ENCODE measurements at regions not wholly inside any gene's neighbourhood (a gene's known extent, or its start where the extent isn't known, plus 50 kb on each side); places are given as distances from the start of the nearest gene placed in this dataset.
"Not testable (repeated sequence)": the region's sequence is repeated elsewhere in the genome, so short reads cannot be mapped to it uniquely, and the experiment has no call there.

- no peak for DNase-seq
Measured at GRCh38 chr11:122441666-122442035, 213.9 kb upstream of the UBASH3B start.

- DNase-seq, result no peak
Measured at GRCh38 chr11:122440811-122441665, 214.5 kb upstream of the UBASH3B start.

DNA sequence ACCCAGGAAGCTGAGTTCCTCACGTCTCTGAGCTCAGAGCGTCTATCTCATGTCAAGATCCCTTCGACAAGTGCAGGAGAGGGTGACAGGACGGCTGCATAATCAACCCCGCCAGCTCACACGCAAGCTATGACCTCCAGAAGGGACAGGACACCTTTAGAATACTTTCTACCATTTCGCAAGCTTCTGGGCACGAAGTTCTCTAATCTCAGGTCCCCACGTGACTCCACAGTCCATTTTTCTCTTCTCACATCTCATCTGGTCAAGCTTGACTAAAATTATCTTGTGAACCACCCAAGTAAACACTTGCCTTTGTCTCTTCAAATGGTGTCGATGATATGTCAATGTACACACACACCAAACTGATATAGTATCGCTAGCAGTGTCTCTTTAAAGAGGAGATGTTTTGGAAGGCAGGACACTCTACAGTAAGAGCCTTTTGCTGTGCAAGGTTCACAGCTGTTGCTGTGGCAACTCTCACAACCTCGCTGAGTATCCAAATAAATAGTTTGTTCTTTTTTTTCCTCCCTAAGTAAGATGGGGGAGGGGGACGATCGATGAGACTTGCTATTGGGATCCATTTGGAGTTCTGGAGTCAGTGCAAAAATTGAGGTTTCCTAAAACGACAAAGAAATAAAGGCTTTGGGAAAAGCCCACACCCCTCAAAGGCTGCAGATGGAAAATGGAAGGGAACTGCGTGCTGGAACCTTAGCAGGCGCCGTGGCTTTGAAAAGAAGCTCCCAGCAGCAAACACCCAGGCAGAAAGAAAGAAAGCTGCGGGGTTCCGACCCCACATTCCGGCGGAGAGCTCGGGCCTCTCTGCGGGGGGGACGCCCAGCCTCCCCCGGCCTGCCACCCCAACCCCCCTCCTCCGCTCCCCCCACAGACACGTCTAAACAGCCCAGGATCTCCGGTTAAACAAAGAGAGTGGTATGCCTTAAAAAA, 215.4 kb upstream of the UBASH3B start:
- DNase-seq, result peak in 1 of 2 experiments; percentile 17

GRCh38 chr11:122436188-122436555, 219.3 kb upstream of the UBASH3B start:
- DNase-seq, result no peak

GRCh38 chr11:122435540-122436187, 219.9 kb upstream of the UBASH3B start:
- no peak for DNase-seq

- DNase-seq, result no peak
Measured at GRCh38 chr11:122434786-122435185, 220.7 kb upstream of the UBASH3B start.

DNA sequence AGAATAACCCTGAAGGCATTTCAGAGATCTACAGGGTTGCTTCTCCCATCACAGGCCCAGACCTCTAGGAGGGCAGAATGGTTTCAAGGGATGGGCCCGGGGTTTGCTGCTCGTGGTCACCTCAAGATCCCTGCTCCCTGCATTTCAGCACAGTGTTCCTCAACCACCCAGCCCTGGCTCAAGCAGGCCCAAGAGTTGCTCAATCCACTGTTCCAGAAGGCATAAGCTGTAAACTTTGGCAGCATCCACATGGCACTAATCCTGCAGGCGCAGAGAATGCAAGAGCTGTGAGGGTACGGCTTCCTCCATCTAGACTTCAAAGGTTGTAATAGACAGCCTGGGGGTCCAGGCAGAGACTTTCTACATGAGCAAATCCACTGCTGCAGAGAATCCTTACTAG, 225.0 kb upstream of the UBASH3B start:
- no peak for DNase-seq

DNA sequence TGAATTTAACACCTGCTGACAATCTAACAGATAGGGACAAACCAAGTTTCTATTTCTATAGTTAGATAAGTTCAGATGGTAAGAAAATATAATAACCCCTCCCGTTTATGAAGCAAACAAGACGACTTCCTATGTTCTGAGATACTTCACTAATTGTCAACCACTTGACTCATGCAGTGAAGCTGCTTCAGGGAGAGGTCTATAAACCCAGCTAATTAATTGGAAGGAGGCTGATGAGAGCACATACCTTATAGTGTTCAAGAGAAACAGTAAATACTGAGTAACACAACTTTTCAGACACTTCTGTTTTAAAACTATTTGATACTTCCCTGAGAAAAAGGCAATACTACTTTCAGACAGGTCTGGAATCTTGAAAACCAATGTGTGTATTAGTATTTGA, 229.4 kb upstream of the UBASH3B start:
- no peak for DNase-seq

GRCh38 chr11:122424636-122425035, 230.9 kb upstream of the UBASH3B start:
- DNase-seq, result no peak

GRCh38 chr11:122423886-122424285, 231.6 kb upstream of the UBASH3B start:
- DNase-seq, result no peak

DNA sequence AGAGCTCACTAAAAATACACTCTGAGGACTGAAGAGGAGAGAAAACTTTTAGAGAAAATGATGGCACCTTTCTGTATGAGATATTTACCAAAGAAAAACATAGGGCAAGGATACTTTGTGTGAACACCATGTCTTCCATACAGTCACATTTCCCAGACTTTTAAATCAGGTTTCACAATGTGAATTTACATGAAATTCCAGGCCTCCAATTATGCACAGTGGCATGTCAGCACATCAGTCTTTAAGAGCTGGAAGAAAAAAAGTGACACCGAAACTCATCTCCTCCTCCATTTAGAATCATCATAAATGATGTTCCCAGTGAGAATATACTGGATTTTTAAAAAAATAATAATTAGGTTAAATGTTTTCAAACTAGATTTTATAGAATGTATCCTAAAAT, 232.2 kb upstream of the UBASH3B start:
- DNase-seq, result no peak

DNA sequence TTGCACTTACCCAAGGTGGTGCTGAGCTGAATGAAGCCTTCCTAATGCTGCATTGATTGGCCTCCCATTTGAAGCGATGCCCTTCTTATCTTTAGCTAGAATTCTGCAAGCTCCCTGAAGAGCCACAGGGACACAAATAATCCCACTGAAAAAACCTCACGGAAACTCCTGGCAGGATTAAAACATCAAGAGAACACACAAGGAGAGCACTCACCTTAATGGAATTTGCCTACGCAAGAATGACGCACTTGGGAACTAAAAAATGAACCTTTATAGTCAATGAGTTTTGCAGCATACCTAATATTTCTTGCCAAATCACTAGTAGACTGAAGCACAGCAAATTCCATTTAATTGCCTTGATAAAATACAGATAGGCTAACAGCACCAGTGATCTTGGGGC, 232.8 kb upstream of the UBASH3B start:
- no peak for DNase-seq

DNA sequence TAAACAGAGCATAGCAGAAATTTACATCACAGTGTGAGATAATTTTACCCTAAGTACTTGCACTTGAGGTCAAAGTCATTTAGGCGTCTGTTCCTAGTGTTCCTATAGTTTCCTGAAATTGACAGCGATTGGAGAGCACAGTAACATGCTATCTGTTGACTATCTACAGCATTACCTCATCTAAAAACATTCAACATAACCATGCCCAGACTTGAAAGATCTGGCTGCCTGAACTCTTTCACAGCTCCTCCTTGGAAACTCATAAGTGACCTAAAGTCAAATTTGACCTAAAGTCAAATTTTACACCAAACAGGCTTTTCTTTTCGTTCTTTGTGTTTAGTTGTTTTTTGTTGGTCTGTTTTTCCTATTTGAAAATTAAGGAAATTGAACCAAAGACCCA, 233.8 kb upstream of the UBASH3B start:
- no peak for DNase-seq

- DNase-seq, result no peak
Measured at GRCh38 chr11:122418032-122418431, 237.5 kb upstream of the UBASH3B start.

DNA sequence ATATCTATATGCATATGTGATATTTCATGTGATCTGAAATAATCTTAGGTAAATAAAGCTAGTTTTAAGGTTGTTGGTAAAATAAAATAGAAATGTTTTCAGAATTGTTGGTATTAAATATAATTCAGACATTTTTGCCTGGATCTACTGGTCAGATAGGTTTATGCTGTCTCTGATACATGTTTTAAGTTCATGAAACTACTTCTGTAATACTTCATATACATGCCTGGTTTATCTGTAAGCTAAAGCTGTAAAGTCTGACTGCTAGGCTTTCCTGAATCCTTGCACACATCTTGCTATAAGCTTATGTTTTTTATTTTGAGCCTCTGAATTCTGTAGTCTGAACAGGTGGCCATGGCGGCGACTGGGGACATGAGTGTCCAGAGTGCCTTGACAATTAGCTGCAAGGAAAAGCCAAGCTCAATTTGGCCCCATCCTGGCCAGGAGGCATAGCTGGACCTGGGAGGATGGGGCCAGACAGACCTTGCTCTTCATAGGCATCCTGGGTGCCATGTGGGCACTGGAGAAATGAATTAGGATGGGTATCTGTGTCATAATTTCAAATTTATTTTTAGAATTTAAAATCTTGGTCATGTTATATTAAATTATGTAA, 241.0 kb upstream of the UBASH3B start:
- DNase-seq, result no peak

- DNase-seq, result no peak
Measured at GRCh38 chr11:122413677-122414076, 241.8 kb upstream of the UBASH3B start.

DNA sequence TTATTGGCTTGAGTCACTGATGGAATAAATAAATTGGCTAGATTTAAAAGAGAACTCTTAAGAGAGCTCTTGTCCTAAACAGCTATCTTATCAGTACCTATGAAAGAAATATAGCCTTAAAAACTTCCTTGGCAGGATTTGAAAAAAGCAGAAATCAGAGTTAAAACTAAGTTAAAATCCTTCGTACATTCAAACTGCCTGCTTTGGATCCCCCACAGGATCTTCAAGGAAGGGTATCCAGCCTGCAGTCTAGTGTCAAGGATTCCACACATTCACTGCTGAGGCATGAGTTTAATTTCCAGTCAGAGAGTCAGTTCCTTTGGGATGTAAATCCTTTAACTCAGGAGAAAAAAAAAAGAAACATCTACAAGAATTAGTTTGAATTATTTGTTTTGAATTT, 242.9 kb upstream of the UBASH3B start:
- no peak for DNase-seq

- DNase-seq, result no peak
Measured at GRCh38 chr11:122406466-122406865, 249.1 kb upstream of the UBASH3B start.

DNA sequence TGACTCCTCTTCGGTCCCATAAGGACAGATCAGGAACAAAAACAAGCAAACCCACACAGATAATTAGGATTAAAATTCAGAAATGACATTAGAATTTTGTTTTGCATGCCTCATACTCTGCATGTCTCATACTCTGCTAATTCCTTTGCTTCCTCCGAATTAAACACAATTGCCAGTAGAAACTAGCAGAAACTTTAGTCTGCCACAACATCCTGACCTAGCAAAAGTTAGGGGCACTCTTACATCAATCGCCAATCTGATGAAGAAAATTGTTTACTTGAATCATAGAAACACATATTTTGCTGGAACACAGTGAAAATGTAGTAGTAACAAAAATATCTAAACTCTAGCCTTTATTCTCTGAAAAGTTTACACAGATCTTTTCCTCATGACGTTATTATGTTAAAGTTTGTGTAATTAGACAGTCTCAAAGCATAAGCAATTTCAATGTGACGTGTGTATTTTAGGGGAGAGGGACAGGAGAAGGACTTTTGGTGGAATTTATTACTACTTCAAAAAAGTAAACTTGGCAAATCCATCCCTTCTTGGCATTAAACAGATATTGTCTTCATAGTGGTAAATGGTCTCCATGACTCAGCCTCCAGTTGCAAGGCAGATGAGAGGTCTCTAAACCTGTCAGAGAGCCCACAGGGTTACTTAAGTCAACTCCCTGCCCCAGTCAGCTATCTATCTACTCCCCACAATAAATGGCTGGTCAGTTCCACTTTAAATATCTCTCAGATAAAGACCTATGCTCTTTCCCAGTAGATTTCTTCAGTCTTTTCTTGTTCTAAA, 249.8 kb upstream of the UBASH3B start:
- no peak for DNase-seq

DNA sequence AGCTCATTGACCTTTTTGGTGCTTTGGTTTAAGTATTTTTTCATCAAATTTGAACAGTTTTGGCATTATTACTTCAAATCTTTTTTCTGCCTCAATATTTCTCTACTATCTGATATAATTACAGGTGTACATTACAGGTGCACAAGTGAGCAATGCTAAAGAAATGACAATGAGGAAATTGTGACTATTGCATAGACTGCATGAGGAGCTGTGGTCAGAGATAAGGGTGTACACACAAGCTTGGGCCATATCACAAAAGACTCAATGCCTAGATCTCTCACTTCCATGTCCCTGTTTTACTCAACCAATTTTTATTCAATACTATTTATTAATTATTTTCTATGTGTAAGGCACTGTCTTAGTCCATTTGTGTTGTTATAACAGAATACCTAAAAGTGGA, 251.0 kb upstream of the UBASH3B start:
- no peak for DNase-seq

GRCh38 chr11:122401581-122401980, 253.9 kb upstream of the UBASH3B start:
- not testable (repeated sequence) for DNase-seq

DNA sequence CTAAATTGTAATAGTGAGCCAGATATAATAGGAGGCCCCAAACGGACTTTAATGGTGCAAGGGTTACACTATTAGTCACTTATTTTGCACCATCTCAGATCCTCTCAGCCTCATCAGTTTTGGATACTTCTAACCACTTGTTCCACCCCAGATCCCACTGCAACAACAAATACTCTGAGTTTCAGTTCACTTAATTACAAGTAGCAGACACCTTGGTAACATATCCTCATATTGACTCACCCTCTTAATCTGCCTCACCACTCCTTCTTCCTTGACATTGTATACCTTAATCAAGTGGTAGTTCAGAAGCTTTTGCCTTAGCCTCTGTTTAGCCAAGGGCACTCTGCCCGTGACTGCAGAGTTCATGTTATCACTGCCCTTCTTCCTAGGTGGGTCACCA, 256.1 kb upstream of the UBASH3B start:
- no peak for DNase-seq
